A549 (cell line): ENCODE measurements at regions not wholly inside any gene's neighbourhood (a gene's known extent, or its start where the extent isn't known, plus 50 kb on each side); places are given as distances from the start of the nearest gene placed in this dataset.
"Not testable (repeated sequence)": the region's sequence is repeated elsewhere in the genome, so short reads cannot be mapped to it uniquely, and the experiment has no call there.

Source experiments
- ATAC-seq, 2 experiments: fragments of 200-7000 bp in 1 of 2; fragments of >200 bp in 1 of 2; cut with Nextera tagmentation in 1 of 2; cut with Tn5 transposase in 1 of 2; 3 replicates each; pipeline versions ENCODE4 v1.8.0 to v1.9.1; 2018 to 2020; ENCODE audit warnings: mild to moderate bottlenecking in 1 of 2, moderate library complexity in 1 of 2
- CTCF ChIA-PET: fragments of 300-600 bp; sonication (Branson Sonifier 250); formaldehyde crosslinking; extraction: SDS; loops from one replicate; lab custom pipeline; 2021; ENCODE audit warnings: antibody characterized with exemption, inconsistent platforms; lab: Yijun Ruan, JAX
- POLR2A ChIA-PET: fragments of 350-600 bp; formaldehyde crosslinking; extraction: SDS; loops from one replicate; lab custom pipeline; 2021; ENCODE audit warnings: antibody characterized with exemption, inconsistent platforms; lab: Yijun Ruan, JAX
- DNase-seq, 2 experiments: peaks; one replicate each; pipeline versions ENCODE4 v3.0.0 to v3.0.0-alpha.2; 2011 to 2016; ENCODE audit warnings: low read depth in 1 of 2, low spot score in 1 of 2
- FAIRE-seq: peaks from 2 replicates; lab custom pipeline; 2011; peaks lifted over from hg19 to GRCh38; lab: Jason Lieb, UNC
- H3K27ac ChIP-seq, 2 experiments: fragments of >200 bp; sonication (Bioruptor Twin); formaldehyde crosslinking; 3 replicates each; pipeline ENCODE4 v1.5.1; 2016 to 2017
- H3K4me1 ChIP-seq: fragments of >200 bp; sonication (Bioruptor Twin); formaldehyde crosslinking; 3 replicates; pipeline ENCODE4 v1.6.1; 2016
- H3K4me2 ChIP-seq: fragments of >200 bp; sonication (Bioruptor Twin); formaldehyde crosslinking; 3 replicates; pipeline ENCODE4 v1.6.1; 2016
- H3K4me3 ChIP-seq: fragments of >200 bp; sonication (Bioruptor Twin); formaldehyde crosslinking; 3 replicates; pipeline ENCODE4 v1.5.1; 2016
- H3K9me3 ChIP-seq: fragments of >200 bp; sonication (Bioruptor Twin); formaldehyde crosslinking; 3 replicates; pipeline ENCODE4 v1.6.1; 2016
- CEBPB ChIP-seq, 2 experiments: fragments of >200 bp in 1 of 2; sonication (Bioruptor Twin) in 1 of 2; formaldehyde crosslinking in 1 of 2; IDR thresholded peaks; 2 replicates each; pipeline ENCODE4 v1.6.1; 2012 to 2016
- FOXS1 ChIP-seq: fragments of 250-450 bp; sonication (Bioruptor Pico); IDR thresholded peaks from 2 replicates; pipeline ENCODE4 v1.5.0; 2020; ENCODE audit warnings: mild to moderate bottlenecking, moderate library complexity
- HOXB5 ChIP-seq: fragments of 250-450 bp; sonication (Bioruptor Pico); IDR thresholded peaks from 2 replicates; pipeline ENCODE4 v1.5.0; 2020; ENCODE audit warnings: mild to moderate bottlenecking, moderate library complexity
- RNF2 ChIP-seq: fragments of 200-600 bp; sonication (generic); IDR thresholded peaks from 2 replicates; pipeline ENCODE4 v1.6.1; 2016; ENCODE audit warnings: low read depth, mild to moderate bottlenecking, antibody characterized with exemption, moderate library complexity, borderline replicate concordance
- SREBF2 ChIP-seq: fragments of 450-650 bp; IDR thresholded peaks from 2 replicates; pipeline ENCODE4 v1.6.1; 2014; ENCODE audit warnings: mild to moderate bottlenecking, moderate library complexity
- TP53 ChIP-seq: fragments of 250-450 bp; sonication (Bioruptor Pico); IDR thresholded peaks from 2 replicates; pipeline ENCODE4 v1.5.0; 2021; ENCODE audit warnings: mild to moderate bottlenecking, moderate library complexity
- WGBS: methylation state at CpG from one replicate; pipeline ENCODE4 v1.1.6; 2017; ENCODE audit errors: missing lambda C conversion rate; 5-methylcytosine and 5-hydroxymethylcytosine counted together
- TF ChIP-seq, protein P1 (sequence below): fragments of 150-350 bp; IDR thresholded peaks from 2 replicates; pipeline ENCODE4 v1.6.1; 2014; ENCODE audit warnings: low read depth, mild to moderate bottlenecking, low read length
- TF ChIP-seq, protein P2 (sequence below): fragments of >200 bp; sonication (Bioruptor Twin); formaldehyde crosslinking; IDR thresholded peaks from 3 replicates; pipeline ENCODE4 v1.5.1; 2016
- TF ChIP-seq, protein P3 (sequence below): fragments of 450-650 bp; IDR thresholded peaks from 2 replicates; pipeline ENCODE4 v1.6.1; 2014; ENCODE audit warnings: antibody characterized with exemption
- TF ChIP-seq, protein P4 (sequence below): fragments of 250-450 bp; sonication (Bioruptor Pico); IDR thresholded peaks from 2 replicates; pipeline ENCODE4 v1.5.0; 2021; ENCODE audit warnings: mild to moderate bottlenecking, moderate library complexity, borderline replicate concordance
- TF ChIP-seq, protein P5 (sequence below): IDR thresholded peaks from 2 replicates; pipeline ENCODE4 v1.6.1; 2012; ENCODE audit warnings: low read depth, borderline replicate concordance
- TF ChIP-seq, protein P6 (sequence below): IDR thresholded peaks from 2 replicates; pipeline ENCODE4 v1.6.1; 2012

DNA sequence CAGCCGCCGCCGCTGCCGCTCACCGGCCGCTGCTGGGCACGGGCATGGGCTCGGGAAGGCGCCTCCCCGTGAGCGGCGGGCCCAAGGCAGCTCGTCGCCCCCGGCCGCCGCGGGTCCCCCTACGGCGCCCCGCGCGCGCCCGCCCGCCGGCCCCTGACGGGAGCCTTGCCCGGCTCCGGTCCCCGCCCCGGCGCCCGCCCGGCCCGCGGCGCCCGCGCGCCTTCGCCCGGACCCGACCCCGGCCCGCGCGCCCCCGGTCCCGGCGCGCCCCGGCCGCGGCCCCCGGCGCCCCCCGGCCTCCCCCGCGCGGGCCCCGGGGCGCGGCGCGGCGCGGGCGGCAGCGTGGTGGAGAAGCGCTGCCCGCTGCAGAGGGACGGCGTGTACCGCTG is 177.7 kb downstream of the OR4M2 start:
- FAIRE-seq (no peak), ATAC-seq (peak in 1 of 2 experiments; percentile 4; a peak in 1 of 6 replicates), DNase-seq (no peak)
- Histone ChIP-seq H3K4me3 (peak overlapping the region; percentile 49), H3K9me3 (0 out of 3 replicates have a peak, but pooled peaks cover 3% of the 10 kb centered on the region), H3K4me2 (peak overlapping the region; percentile 33; the same call in 2 of the 3 replicates), H3K4me1 (peaks cover 12% of the 10 kb centered on the region; the same call in 2 of the 3 replicates), H3K27ac (peak overlapping the region; percentile 53 to 84)
- ChIA-PET CTCF (interaction anchor here (1.4 kb wide), 1 partner anchor 34 kb away, joined by 5 read pairs; no protein-coding TSS in a partner anchor), POLR2A (interaction anchor here (1.0 kb wide), 1 partner anchor 28 kb away, joined by 5 read pairs; no protein-coding TSS in a partner anchor)
- WGBS, result 91% methylated on average over 60 of the region's 75 CpGs
- TF ChIP-seq, protein P1, sequence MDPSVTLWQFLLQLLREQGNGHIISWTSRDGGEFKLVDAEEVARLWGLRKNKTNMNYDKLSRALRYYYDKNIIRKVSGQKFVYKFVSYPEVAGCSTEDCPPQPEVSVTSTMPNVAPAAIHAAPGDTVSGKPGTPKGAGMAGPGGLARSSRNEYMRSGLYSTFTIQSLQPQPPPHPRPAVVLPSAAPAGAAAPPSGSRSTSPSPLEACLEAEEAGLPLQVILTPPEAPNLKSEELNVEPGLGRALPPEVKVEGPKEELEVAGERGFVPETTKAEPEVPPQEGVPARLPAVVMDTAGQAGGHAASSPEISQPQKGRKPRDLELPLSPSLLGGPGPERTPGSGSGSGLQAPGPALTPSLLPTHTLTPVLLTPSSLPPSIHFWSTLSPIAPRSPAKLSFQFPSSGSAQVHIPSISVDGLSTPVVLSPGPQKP, result no peak
- TF ChIP-seq CEBPB (IDR thresholded peaks at IDR 0.05) (no peak), HOXB5 (no peak), FOXS1 (no peak), SREBF2 (no peak), TP53 (CRISPR knock-in tag) (no peak), RNF2 (no peak)
- TF ChIP-seq, protein P2, sequence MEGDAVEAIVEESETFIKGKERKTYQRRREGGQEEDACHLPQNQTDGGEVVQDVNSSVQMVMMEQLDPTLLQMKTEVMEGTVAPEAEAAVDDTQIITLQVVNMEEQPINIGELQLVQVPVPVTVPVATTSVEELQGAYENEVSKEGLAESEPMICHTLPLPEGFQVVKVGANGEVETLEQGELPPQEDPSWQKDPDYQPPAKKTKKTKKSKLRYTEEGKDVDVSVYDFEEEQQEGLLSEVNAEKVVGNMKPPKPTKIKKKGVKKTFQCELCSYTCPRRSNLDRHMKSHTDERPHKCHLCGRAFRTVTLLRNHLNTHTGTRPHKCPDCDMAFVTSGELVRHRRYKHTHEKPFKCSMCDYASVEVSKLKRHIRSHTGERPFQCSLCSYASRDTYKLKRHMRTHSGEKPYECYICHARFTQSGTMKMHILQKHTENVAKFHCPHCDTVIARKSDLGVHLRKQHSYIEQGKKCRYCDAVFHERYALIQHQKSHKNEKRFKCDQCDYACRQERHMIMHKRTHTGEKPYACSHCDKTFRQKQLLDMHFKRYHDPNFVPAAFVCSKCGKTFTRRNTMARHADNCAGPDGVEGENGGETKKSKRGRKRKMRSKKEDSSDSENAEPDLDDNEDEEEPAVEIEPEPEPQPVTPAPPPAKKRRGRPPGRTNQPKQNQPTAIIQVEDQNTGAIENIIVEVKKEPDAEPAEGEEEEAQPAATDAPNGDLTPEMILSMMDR, result no peak
- TF ChIP-seq, protein P3, sequence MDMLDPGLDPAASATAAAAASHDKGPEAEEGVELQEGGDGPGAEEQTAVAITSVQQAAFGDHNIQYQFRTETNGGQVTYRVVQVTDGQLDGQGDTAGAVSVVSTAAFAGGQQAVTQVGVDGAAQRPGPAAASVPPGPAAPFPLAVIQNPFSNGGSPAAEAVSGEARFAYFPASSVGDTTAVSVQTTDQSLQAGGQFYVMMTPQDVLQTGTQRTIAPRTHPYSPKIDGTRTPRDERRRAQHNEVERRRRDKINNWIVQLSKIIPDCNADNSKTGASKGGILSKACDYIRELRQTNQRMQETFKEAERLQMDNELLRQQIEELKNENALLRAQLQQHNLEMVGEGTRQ, result no peak
- TF ChIP-seq, protein P4, sequence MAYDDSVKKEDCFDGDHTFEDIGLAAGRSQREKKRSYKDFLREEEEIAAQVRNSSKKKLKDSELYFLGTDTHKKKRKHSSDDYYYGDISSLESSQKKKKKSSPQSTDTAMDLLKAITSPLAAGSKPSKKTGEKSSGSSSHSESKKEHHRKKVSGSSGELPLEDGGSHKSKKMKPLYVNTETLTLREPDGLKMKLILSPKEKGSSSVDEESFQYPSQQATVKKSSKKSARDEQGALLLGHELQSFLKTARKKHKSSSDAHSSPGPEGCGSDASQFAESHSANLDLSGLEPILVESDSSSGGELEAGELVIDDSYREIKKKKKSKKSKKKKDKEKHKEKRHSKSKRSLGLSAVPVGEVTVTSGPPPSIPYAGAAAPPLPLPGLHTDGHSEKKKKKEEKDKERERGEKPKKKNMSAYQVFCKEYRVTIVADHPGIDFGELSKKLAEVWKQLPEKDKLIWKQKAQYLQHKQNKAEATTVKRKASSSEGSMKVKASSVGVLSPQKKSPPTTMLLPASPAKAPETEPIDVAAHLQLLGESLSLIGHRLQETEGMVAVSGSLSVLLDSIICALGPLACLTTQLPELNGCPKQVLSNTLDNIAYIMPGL (CRISPR knock-in tag), result no peak

DNA sequence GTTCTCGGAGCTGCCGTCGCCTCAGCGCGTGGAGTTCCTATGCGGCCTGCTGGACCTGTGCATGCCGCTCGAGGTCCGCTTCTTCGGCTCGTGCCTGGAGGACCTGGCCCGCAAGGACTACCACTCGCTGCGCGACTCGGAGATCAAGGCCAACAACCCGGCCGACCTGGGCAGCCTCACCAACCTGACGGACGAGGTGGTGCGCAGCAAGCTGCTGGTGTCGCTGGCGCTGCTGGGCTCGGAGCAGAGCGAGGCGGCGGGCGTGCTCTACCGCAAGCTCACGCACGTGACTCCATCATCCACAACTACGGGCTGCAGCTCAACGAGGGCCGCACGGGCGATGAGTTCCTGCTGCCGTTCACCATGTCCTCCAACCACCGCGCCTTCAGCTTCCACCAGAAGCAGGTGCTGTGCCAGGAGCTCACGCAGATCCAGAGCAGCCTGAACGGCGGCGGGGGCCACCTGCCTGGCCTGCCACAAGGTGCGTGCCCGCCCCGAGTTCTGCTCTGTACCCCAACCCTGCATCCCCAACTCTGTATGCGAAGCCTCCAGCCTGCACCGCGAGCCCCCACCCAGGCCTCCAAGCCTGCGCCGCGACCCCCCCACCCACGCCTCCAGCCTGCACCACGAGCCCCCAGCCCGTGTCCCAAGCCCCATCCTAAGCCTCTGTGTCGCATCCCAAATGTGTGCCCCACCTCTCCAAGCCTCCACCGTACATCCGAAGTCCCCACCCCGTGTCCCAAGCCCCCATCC is 178.2 kb downstream of the OR4M2 start:
- POLR2A ChIA-PET, result no interaction called here
- H3K4me3 ChIP-seq, result peak overlapping the region; percentile 9; the same call in 1 of the 3 replicates
- peaks cover 13% of the 10 kb centered on the region; the same call in 2 of the 3 replicates for H3K4me1 ChIP-seq
- WGBS, result 78% methylated on average over 59 of the region's 59 CpGs
- peak overlapping the region in 1 of 2 experiments; percentile 9; a peak in 1 of 6 replicates for H3K27ac ChIP-seq
- CTCF ChIA-PET, result no interaction called here
- no peak for FAIRE-seq
- TF ChIP-seq, protein P5, sequence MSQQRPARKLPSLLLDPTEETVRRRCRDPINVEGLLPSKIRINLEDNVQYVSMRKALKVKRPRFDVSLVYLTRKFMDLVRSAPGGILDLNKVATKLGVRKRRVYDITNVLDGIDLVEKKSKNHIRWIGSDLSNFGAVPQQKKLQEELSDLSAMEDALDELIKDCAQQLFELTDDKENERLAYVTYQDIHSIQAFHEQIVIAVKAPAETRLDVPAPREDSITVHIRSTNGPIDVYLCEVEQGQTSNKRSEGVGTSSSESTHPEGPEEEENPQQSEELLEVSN, result peak; percentile 55; the same call in 1 of the 2 replicates
- TF ChIP-seq, protein P6, sequence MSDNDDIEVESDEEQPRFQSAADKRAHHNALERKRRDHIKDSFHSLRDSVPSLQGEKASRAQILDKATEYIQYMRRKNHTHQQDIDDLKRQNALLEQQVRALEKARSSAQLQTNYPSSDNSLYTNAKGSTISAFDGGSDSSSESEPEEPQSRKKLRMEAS, result peak; percentile 79
- TF ChIP-seq, protein P3, result no peak
- TF ChIP-seq, all 56 proteins: peak for 2
- ATAC-seq (peak; percentile 7 to 9; a peak in 4 of 6 replicates), DNase-seq (peak in 1 of 2 experiments; percentile 49)
- Histone ChIP-seq H3K4me2 (peak overlapping the region; percentile 54), H3K9me3 (0 out of 3 replicates have a peak, but pooled peaks cover under 1% of the 10 kb centered on the region)

DNA sequence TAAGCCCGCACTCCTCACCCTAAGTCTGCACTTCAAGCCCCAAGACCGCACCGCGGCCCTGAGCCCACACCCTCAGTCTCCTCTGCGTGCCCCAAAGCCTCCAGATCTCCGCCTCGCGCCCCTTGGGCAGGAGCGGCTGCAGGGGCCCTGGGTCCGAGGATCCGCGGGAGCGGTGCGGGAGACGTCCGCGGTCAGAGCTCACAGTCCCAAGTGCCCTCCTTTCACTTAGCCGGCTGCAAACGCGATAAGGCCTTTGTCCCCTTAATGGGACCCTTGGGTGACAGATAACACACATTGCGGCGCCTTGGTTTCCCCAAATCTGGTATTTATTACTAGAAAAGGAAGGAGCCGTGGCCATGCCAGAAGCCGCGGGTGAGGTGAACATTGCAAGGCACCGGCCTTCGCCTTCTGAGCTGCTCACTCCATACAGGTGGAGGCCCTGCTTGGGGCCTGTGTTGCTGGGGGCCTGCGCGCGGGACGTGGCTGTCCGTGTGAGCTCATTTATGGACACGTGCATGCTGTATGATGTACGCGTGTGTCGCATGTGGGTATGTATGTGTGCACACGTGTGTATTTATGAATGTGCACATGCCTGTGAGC is 178.9 kb downstream of the OR4M2 start:
- WGBS, result 85% methylated on average over 37 of the region's 37 CpGs
- FAIRE-seq, H3K9me3 ChIP-seq: not testable (repeated sequence)

More for the DNA sequence above, 178.9 kb downstream of the OR4M2 start:
- H3K27ac ChIP-seq, POLR2A ChIA-PET, DNase-seq, H3K4me3 ChIP-seq, CTCF ChIA-PET, ATAC-seq: not testable (repeated sequence)
- peaks cover 13% of the 10 kb centered on the region; the same call in 2 of the 3 replicates for H3K4me1 ChIP-seq
- H3K4me2 ChIP-seq, result peak overlapping the region; percentile 54
